Stimulated activated CD8-positive, alpha-beta memory T cell treated with anti-CD3 and anti-CD28 coated beads, Interleukin-2, amount 100 ng/mL, for 48 hours (primary cell): ENCODE measurements at regions not wholly inside any gene's neighbourhood (a gene's known extent, or its start where the extent isn't known, plus 50 kb on each side); places are given as distances from the start of the nearest gene placed in this dataset.
"Not testable (repeated sequence)": the region's sequence is repeated elsewhere in the genome, so short reads cannot be mapped to it uniquely, and the experiment has no call there.

ENCODE experiments used
- DNase-seq, 2 donors: peaks; one replicate each; pipeline ENCODE4 v3.0.0-alpha.2; 2020; ENCODE audit warnings: low read depth in 2 of 2

DNA sequence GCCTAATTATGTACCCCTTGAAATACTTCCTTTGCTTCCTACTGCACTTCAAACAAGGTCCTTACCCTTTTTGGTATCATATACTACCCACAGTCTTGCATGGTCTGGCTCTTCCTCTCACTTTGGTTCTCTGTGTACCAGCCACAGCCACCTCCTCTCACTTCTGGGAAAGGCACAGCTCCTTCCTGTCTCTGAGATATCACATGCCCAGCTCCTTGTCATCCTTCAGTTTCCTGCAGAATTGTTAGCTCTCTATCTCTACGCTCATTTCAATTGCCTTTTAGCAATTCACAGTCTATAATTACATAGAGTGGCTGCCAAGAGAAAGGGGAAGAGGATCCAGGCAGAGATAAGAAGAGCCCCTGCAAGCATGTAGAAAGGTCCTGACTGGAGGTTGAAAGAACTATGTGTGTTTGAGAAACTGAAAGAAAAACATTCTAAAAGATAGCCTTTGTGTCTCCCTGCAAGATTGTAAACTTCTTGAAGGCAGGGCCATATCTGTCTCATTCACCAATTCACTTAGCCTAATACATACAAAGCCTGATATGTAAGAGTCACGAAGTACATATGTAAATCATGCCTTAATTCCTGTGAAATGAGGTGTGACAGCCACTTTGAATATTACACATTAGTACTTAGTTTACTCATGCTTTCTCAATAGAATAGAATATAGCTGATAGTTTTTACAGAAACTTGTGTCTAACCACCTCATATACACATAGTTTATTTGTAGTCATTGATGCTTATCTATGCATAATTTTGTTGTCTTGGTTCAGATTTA, 933.1 kb downstream of the DIAPH3 start:
- no peak for DNase-seq

DNA sequence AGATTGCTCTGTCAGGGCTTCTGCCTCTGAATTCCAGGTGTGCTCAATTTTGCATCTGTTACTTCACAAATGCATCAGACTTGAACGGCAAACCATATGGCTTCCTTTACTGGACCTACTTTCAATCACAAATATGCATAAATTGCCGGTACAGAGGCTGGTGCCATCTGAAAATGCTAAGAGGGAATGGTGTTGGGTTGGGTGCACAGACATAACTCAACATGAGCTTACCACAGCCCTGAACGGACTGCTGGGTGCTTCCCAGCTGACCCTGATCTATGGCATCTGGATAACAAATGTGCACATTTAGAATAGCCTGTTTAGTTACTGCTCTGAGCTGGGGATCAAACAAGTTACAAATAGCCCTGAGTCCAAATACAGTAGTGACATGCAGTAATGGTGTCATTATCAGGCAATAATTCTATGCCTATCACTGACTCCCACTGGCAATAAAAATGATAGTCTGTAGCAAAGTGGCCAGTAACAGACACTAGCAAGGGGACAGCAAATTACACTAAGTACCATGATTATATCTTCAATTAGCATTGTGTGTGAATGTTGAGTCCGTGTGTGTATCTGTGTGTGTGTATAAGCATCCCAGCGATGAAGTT, 927.3 kb downstream of the DIAPH3 start:
- no peak for DNase-seq

DNA sequence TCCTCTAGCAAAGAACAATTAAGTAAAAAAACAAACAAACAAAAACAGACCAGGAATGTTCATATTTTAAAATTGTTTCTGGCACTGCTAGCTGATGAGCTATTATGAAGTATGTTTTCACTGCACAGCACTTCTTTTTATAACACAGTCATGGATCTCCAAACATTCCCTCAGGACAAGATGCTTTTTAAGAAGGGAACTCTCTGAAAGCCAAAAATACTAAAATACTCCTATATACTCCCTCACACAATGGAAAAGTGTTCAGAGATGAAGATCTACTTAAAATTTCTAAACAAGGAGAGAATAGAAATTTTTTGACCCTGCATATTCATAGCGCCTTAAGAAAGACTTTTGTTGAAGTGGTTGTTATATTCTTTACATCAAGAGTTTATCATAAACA, 926.8 kb downstream of the DIAPH3 start:
- DNase-seq, result no peak

DNA sequence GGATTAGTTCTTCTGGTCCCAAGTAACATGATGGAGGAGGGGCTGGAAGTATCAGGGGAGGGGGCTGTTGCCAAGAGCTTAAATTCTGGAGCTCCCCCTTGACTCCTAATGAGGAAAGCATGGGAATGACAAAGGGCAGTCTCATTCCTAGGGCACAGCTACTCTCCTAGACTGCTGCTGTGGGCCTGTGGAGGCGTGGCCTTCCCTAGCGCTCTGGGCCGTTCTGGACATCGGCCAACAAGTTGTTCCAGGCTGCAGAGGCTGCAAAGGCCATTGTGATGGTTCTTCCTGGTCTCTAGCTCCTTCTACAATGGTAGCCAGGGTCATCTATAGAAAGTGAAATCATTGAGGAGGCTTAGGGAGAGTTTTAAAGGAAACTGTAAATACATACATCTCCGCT, 916.6 kb downstream of the DIAPH3 start:
- DNase-seq, result no peak

DNA sequence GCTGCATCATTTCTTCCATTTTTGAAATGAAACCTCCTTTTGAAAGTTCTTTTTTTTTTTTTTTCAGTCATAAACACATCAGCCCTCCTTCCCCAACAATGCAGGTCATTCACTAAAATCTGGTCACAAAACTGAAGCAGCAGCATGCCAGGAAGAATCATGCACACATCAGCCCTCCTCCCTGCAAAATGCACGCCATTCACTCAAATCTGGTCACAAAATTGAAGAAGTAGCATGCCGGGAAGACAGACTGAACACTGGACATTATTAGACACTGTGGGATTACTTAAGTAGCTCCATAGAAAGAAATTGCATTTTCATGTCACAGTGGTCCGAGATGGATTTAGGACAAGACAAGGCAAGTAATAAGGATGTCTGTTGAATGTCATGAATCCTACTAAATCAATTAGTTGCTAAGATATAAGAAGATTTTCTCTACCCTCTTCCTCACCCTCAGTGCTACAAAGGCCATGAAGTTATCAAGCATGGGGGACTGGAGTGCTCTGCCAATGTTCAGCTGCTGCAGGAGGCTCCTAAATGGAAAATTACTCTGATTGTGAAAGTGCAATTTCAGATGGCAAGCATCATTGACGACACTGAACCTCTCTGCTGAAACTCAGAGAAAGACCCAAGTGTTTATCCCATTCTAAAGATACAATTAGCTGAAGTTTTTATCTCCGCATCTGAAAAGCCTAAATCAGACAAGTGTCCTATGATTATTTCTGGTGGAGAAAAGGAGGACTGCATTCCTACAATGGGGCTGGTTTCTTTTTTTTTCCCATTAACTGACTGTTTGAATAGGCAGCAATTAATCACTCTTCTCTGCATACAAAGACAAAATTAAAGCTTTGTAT, 913.2 kb downstream of the DIAPH3 start:
- no peak for DNase-seq

DNA sequence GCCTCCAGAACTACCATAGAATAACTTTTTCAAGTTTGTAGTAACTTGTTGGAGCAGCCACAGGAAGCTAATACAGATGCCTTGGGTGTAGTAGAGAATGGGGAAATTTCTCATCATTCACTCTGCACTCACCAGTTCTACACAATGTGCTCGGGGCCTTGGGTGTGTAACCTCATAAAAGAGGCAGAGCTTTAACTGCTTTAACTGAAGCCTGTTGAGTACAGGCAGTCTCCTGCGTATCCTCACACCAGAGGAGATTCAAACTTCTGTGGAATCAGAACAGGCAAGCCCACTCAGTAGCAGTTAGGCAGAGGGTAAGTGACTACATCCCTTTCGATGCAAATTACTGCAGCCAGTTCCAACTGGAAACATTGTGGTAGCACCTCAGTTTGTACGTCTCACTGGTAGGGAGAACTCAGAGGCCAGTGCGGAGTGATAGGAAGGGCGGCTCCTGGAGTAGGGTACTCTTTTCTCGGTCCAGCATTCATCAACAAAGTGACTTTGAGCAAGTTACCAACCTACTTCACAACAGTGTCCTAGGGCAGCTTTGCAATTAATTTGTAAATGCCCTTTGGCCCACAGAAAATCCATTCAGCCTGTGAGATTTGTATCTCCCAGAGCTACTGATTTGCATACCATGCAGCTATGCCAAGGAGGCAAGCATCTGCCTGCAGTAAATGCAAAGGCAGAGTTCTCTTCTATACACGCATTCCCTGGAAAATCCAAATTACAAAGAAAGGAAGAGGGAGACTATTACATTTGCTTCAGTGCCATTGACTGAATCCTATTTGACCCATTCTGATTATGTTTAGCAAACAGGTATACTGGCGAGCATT, 904.3 kb downstream of the DIAPH3 start:
- no peak for DNase-seq

DNA sequence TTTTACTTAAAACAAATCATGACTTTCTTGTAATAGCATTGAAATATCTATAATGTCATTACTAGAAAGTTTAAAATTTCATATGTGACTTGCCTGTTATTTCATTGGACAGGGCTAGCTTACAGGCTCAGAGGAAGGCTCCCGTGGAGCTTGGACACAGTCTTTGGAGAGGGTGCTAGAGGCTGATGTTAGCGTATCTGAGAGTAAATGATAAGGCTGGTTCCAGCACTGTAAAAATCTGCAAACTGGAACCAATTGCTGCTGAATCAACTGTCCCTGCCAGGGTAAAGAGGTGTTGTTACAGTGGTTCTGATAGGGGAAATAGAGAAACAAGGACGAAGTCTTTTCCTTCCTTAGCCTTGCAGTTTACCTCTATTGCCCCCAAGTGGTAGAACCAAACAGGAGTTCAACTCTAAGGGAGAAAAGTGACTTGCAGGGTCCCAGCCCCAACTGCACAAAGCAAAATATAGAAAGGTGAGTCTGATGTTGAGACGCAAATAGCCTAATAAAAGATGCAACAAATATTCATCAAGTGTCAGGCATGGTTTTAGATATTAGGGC, 901.7 kb downstream of the DIAPH3 start:
- DNase-seq, result no peak

DNA sequence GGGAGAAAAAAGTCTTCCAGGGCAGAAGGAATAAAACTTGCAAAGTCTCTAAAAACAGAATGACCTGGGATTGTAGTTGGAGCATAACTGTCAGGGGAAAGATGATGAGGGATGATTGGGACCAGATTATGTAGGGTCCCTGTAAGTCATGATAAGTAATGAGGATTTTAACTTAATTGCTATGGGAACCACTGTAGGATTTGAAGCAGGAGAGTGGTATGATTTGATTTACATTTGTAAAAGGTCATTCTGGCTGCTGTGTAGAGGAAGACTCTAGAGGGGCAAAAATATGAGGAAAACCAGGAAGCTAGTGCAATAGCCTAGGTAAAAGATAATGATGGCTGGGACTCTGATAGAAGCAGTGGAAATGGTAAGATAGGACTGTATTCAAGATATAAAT, 900.2 kb downstream of the DIAPH3 start:
- no peak for DNase-seq

DNA sequence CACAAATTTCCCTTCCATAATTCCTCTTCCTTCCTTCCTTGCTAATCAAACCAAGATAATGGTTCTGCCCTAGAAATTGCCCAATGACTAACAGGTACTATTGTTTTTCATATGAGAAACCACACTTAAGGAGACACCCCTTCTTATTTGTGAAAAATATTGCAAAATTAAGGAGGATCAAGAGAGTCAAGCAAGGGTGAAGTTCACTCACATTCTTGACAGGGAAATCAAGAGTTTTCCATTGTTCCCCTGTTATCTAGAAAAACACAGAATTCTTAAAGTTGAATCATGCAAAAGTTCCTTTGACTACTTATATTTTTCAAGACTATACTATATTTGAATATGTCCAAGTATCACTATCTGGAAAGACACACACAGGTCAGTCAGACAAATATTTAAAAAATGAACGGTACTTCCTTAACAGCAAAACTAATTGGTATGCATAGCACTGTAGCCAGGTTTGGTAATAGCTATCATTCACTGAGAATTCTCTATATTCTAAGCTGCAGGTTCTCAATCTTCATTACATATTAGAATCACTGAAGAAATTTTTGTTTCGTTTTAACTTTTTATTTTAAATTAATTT, 897.2 kb downstream of the DIAPH3 start:
- DNase-seq, result no peak

DNA sequence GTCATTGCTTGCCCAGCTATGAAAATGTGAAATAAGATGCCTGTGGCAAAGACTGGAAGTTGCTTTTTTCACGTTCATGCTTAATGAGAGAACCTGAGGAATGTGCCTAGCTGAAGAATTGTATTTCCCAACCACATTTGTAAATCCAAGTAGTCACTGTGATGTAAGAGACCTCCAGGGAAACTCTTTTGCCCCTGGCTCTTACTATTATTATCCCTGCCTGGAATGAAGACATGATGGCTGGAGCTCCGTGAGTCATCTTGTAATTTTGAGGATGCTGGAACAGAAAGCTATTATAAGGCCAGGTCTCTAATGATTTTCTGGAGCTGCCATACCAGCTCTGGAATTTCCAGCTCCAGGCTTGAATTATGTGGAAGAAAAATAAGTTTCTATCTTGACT, 894.3 kb downstream of the DIAPH3 start:
- DNase-seq, result no peak

DNA sequence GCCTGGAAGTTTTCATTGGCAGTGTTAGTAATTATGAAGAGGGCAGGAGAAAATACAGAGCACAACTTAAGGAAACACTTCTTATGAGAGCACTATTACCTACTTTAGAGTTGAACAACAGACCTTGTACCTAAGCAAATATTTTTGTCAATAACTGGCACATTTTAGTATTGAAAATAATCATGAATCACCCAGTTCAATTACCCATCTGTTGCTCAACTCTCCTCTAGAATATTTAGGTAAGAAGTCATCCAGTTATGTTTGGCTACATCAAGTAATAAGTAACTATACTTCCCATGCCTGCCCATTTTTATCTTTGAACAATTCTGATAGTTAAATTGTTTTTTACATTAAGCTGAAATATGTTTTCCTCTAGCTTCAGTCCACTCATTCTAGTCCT, 893.4 kb downstream of the DIAPH3 start:
- DNase-seq, result no peak

DNA sequence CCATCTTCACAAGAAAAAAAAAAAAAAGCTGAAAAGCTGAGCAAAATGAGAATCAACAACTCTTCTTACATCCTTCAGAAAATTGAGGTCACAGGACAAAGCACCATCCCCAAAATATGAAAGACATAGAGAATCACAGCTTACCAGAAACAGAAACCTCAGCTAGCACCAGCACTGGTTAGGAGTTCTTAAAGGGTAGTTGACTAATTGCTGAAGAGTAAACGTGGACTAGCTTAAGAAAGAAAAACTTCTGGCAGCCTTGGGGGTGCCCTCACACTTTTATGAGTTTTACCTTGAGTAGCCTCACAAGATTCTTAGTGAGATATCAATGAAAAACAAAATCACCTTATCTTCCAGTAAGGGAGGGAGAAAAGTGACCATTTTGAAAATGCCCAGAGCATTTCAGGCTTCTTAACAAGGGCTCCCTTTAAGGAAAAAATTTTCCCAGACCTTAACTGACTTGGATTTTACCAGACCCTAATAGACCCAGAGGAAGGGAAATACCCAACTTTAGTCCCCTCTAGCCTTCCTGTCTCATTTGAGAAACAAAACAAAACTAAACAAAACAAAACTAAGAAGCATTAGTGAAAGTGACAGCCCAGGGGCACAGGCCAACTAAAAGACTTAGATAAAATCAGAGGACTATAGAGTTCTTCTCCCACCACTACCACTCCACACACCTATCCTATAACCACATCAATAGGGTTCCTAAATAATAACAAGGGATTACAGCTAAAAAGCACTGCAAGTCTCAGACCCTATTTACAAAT, 888.6 kb downstream of the DIAPH3 start:
- DNase-seq, result no peak

DNA sequence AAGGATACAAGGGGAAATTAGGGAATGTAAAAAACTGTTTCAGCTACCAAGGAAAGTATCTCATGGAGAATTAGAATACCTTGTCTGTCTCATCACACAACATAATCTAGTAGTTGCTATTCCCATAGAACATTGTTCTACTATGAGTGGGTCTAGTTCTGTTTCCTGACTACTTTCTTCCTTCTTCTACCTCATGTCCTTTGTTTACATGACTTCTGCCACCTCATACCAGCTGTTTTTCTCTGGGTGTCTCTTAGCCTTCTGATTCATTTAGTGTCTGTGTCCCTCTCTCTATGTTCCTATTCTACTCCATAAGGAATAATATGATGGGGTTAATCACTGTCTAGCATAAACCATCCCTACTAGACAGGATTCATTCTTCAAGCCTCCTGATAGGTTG, 887.3 kb downstream of the DIAPH3 start:
- no peak for DNase-seq

DNA sequence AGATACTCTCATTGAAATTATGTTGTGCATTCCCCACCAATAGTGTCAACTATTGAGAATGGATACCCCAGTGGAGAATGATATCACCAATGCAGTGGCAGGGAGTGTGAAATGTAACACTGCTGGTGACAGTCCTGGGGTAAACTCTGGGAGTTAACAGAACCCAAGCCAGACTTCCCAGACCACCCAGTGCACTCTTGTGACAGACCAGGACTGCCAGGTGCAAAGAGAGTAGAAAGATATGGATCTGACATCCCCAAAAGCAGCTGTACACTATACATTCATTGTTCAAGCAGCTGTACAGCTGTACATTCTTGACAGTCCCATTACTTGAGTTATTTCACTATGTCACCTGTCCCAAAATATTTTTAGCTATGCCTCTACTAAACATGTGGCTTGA, 886.6 kb downstream of the DIAPH3 start:
- DNase-seq, result no peak

DNA sequence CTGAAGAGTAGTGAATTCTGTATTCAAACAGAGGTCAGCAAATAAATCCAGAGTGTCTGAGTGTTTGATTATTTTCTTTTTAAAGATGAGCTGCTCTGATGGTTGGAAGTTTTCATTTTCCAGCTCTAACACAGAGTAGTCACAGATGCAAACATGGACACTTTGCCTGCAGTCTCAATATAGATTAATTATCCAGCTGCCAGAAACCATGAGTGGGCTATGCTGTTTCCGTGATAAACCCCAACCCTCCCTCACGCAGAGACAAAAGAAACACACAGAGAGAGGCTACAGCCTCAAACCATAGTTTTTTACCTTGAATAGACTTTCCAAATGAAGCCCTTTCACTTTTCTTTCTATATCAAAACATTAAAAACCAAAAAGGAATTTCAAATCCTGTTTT, 884.7 kb downstream of the DIAPH3 start:
- DNase-seq, result no peak

DNA sequence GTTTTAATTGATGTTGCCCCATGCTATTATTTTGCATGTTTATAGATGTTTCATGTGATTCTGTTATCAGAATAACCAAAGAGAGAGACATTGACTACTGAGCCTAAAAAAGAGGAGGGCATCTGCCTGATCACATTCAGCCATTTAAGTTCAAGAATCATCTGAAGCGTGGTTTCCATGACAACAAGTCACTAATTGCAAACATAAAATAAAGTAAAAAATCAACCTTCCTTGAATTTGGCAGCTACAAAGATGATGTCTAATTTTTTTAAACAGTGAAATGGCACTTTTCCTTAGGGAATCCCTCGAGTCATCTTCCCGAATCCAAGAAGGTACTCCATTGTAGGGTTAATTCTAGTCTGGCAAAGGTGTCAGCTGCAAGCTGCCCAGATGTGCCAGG, 884.2 kb downstream of the DIAPH3 start:
- no peak for DNase-seq

DNA sequence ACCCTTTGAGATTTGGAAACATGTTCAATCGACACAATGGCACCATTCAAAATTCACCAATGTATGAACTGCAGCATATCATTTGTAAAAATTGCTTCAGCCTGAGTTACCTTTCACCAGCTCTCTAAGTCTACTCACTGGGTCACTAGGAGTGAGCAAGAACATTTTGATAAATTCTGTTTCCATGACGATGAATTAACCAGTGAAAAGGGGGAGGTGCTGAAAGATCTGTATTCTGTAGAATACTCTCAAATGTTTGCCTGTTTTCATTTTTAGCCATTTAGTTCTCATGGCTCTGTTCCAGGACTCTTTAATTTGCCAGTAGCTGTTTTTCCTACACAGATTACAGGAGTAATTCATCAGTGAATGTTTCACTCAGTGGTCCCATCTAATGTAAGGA, 883.4 kb downstream of the DIAPH3 start:
- DNase-seq, result no peak

DNA sequence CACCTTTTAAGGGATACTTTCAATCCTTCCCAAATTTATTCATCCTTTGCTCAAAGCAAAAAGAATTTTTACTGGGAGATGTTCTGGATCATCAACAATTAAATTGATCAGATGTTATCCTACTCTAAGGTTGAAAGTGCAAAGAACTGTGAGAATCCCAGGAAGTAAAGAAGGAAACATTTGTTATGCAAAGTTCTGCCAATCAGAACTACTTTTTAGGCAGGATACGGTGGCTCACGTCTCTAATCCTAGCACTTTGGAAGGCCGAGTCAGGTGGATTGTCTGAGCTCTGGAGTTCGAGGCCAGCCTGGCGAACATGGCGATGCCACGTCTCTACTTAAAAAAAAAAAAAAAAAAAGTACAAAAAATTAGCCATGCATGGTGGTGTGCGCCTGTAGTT, 882.3 kb downstream of the DIAPH3 start:
- no peak for DNase-seq

DNA sequence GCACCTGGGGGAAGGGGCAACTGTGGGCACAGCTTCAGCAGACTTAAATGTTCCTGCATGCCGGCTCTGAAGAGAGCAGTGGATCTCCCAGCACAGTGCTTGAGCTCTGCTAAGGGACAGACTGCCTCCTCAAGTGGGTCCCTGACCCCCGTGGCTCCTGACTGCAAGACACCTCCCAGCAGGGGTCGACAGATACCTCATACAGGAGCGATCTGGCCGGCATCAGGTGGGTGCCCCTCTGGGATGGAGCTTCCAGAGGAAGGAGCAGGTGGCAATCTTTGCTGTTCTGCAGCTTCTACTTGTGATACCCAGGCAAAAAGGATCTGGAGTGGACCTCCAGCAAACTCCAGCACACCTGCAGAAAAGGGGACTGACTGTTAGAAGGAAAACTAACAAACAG, 871.5 kb downstream of the DIAPH3 start:
- not testable (repeated sequence) for DNase-seq

DNA sequence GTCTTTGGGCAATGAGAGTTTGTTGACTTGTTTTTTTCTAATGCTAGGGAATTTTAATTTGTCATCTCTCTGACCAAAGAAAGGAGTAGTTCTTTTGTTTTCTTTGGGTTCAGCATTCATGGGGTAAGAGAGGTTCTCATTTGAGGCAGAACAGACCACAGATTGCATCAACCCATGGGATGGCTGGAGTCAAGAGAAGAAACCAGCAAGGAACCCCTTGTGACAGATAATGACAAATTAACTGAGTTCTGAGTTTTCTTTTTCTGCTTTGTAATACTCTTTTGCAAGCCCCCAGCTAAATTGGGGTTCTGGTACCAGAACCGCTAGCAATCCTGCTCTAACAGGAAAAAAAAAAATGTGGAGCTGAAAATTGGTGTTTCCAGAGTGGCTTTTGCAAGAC, 864.1 kb downstream of the DIAPH3 start:
- no peak for DNase-seq
